Gastroesophageal sphincter (tissue), 4 donors: ENCODE measurements at regions not wholly inside any gene's neighbourhood (a gene's known extent, or its start where the extent isn't known, plus 50 kb on each side); places are given as distances from the start of the nearest gene placed in this dataset.
A peak's percentile ranks its signal among the peaks of the same experiment; 100 is the strongest.

Experiments used
- ATAC-seq: fragments of 150-250 bp; one replicate; pipeline ENCODE4 v1.9.1; 2016; ENCODE audit warnings: mild to moderate bottlenecking, moderate library complexity
- H3K27ac ChIP-seq, 4 donors: fragments of 200-600 bp; sonication (generic) in 3 of 4; 1 replicate in 3 of 4; 2 replicates in 1 of 4; pipeline ENCODE4 v1.5.1; 2016 to 2019
- H3K27me3 ChIP-seq: fragments of 200-600 bp; sonication (generic); one replicate; pipeline ENCODE4 v1.5.1; 2019
- H3K36me3 ChIP-seq, 2 donors: fragments of 200-600 bp; sonication (generic); one replicate each; pipeline ENCODE4 v1.5.1; 2019; ENCODE audit warnings: control low read depth in 1 of 2
- H3K4me1 ChIP-seq, 3 donors: fragments of 200-600 bp; sonication (generic); 1 replicate in 2 of 3; 2 replicates in 1 of 3; pipeline ENCODE4 v1.5.1; 2016 to 2019; ENCODE audit warnings: control low read depth in 2 of 3
- H3K4me3 ChIP-seq, 2 donors: fragments of 200-600 bp; sonication (generic); one replicate each; pipeline ENCODE4 v1.5.1; 2019; ENCODE audit warnings: mild to moderate bottlenecking in 1 of 2, moderate library complexity in 1 of 2
- H3K9me3 ChIP-seq, 3 donors: fragments of 200-600 bp; sonication (generic); one replicate each; pipeline ENCODE4 v1.5.1; 2017 to 2019; ENCODE audit warnings: control low read depth in 2 of 3
- EP300 ChIP-seq: sonication (generic); formaldehyde crosslinking; IDR thresholded peaks from one replicate; pipeline ENCODE4 v1.6.1; 2017; ENCODE audit warnings: antibody characterized with exemption, mild to moderate bottlenecking
- POLR2A ChIP-seq, 2 donors: fragments of 450-650 bp; IDR thresholded peaks; one replicate each; pipeline ENCODE4 v1.6.1; 2017; ENCODE audit warnings: antibody characterized with exemption in 2 of 2, mild to moderate bottlenecking in 2 of 2, moderate library complexity in 1 of 2
- POLR2AphosphoS5 ChIP-seq: sonication (generic); formaldehyde crosslinking; IDR thresholded peaks from one replicate; pipeline ENCODE4 v1.6.1; 2017; ENCODE audit warnings: antibody characterized with exemption
- WGBS, 2 donors: methylation state at CpG; one replicate each; pipeline ENCODE4 v1.1.5; 2018; ENCODE audit warnings: low coverage in 1 of 2; 5-methylcytosine and 5-hydroxymethylcytosine counted together
- TF ChIP-seq, protein P1 (sequence below), 4 experiments: fragments of 200-600 bp in 2 of 4; fragments of 450-650 bp in 2 of 4; sonication (generic) in 1 of 4; IDR thresholded peaks; one replicate each; pipeline ENCODE4 v1.5.1; 2017 to 2019; ENCODE audit warnings: antibody characterized with exemption in 4 of 4, mild to moderate bottlenecking in 2 of 4, moderate library complexity in 2 of 4

DNA sequence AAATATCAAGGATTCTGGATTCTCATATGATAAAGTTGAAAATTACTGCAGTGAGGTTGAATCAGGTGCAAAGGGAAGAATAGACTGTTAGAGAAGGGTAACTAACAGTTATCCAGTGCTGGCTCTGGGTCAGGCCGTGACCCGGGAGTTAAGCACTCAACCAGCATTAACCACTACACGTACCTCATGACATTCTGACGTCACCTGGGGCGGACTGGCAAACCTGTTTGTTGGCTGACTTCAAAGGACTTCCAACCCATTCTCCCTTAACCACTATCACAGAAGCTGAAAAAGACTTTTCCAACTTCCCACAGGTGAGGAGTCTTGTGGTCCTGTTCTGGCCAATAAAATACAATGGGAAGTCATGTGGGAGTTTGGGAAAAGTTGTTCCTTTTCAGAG, 268.9 kb downstream of the ENC1 start:
- Histone ChIP-seq H3K27me3 (no peaks in the 10 kb centered on the region), H3K9me3 (peaks cover 0 to under 1% (median 0%) of the 10 kb centered on the region in 3 donors), H3K27ac (no peak overlapping the region), H3K4me1 (peaks cover 0 to 12% (median 0%) of the 10 kb centered on the region in 3 donors), H3K36me3 (no peaks in the 10 kb centered on the region), H3K4me3 (no peak overlapping the region)
- TF ChIP-seq, protein P1, sequence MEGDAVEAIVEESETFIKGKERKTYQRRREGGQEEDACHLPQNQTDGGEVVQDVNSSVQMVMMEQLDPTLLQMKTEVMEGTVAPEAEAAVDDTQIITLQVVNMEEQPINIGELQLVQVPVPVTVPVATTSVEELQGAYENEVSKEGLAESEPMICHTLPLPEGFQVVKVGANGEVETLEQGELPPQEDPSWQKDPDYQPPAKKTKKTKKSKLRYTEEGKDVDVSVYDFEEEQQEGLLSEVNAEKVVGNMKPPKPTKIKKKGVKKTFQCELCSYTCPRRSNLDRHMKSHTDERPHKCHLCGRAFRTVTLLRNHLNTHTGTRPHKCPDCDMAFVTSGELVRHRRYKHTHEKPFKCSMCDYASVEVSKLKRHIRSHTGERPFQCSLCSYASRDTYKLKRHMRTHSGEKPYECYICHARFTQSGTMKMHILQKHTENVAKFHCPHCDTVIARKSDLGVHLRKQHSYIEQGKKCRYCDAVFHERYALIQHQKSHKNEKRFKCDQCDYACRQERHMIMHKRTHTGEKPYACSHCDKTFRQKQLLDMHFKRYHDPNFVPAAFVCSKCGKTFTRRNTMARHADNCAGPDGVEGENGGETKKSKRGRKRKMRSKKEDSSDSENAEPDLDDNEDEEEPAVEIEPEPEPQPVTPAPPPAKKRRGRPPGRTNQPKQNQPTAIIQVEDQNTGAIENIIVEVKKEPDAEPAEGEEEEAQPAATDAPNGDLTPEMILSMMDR (IDR thresholded peaks at IDR 0.05), result no peak
- TF ChIP-seq POLR2A (IDR thresholded peaks at IDR 0.05), result no peak
- no peak for TF ChIP-seq POLR2AphosphoS5
- TF ChIP-seq EP300, result no peak
- no peak for ATAC-seq
- WGBS, 2 donors, result 98 to 100% methylated on average over 2 to 5 of the region's 5 CpGs

GRCh38 chr5:74370168-74370567, 270.4 kb downstream of the ENC1 start:
- Histone ChIP-seq H3K27ac (no peak overlapping the region), H3K27me3 (no peaks in the 10 kb centered on the region), H3K4me3 (no peak overlapping the region), H3K36me3 (no peaks in the 10 kb centered on the region), H3K4me1 (peaks cover 0 to 12% (median 0%) of the 10 kb centered on the region in 3 donors), H3K9me3 (peaks cover 0 to 13% (median 0%) of the 10 kb centered on the region in 3 donors)
- ATAC-seq, result peak; percentile 50
- WGBS, 2 donors, result 49 to 70% methylated on average over 3 to 4 of the region's 7 CpGs
- TF ChIP-seq POLR2AphosphoS5 (peak; percentile 26), EP300 (no peak)

- WGBS, 2 donors, result 85 to 92% methylated on average over 2 to 6 of the region's 6 CpGs
- TF ChIP-seq EP300 (no peak), POLR2A (IDR thresholded peaks at IDR 0.05) (no peak), POLR2AphosphoS5 (no peak)
- TF ChIP-seq, protein P1 (IDR thresholded peaks at IDR 0.05), result no peak
These were observed 271.4 kb downstream of the ENC1 start for GRCh38 chr5:74369173-74369572.

DNA sequence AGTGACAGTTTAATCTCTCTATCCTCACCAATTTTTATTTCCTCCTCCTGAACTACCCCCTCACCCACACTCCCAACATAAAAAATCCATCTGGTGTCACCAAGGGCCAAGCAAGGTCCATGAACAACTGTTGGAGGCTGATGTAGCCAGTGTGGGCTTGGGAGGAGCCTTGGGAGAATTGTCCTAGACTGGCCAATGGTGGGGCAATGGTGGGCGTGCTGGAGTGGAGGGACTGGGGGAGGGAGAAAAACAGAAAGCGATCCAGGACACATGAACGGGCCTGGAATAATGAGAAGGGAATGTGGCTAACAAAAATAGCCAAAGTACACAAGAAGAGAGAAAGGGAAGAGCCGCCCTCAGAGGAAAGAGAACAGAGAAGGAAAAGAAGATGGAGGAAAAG, 272.6 kb downstream of the ENC1 start:
- Histone ChIP-seq H3K27ac (peak overlapping the region in 3 of 4 donors; percentile 47 to 69 (median 55)), H3K36me3 (no peaks in the 10 kb centered on the region), H3K9me3 (peaks cover 0 to 13% (median 0%) of the 10 kb centered on the region in 3 donors), H3K4me1 (peaks cover 0 to 12% (median 0%) of the 10 kb centered on the region in 3 donors), H3K4me3 (no peak overlapping the region), H3K27me3 (no peaks in the 10 kb centered on the region)
- peak; percentile 68 for ATAC-seq
- TF ChIP-seq POLR2A (IDR thresholded peaks at IDR 0.05) (no peak), POLR2AphosphoS5 (no peak), EP300 (no peak)
- TF ChIP-seq, protein P1 (IDR thresholded peaks at IDR 0.05), result no peak
- 73 to 100% methylated on average over 2 to 3 of the region's 4 CpGs for WGBS, 2 donors

More at GRCh38 chr5:74369173-74369572, 271.4 kb downstream of the ENC1 start:
- H3K4me3 ChIP-seq, result no peak overlapping the region
- peaks cover 0 to 13% (median 0%) of the 10 kb centered on the region in 3 donors for H3K9me3 ChIP-seq
- H3K27me3 ChIP-seq, result no peaks in the 10 kb centered on the region
- H3K4me1 ChIP-seq, result peaks cover 0 to 12% (median 0%) of the 10 kb centered on the region in 3 donors
- ATAC-seq, result no peak
- H3K36me3 ChIP-seq, result no peaks in the 10 kb centered on the region
- peak overlapping the region in 2 of 4 donors; percentile 47 to 55 for H3K27ac ChIP-seq

DNA sequence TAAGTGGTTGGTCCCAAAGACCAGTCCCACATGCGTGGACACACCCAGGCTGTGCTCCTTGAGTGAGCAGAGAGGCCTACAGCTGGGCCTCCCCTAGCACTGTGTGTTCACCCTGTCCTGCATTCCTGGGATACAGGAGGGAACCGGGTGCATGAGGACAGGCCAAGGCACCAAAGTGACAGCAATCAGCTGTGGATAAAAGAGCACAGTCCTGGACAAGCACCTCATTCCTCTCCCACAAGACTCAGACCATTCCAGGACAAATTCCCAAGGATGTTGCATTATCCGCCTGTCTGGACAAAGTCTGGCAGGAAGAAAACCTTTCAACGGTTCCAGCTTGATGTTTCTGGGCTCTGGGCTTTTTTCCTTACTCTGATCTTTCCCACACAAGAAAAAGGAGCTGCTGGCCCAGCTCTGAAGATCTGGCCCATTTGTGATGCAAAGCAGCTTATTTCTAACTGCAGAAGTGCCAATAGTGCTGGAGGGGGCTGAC, 273.2 kb downstream of the ENC1 start:
- TF ChIP-seq POLR2AphosphoS5 (peak; percentile 44), EP300 (no peak), POLR2A (IDR thresholded peaks at IDR 0.05) (no peak)
- Histone ChIP-seq H3K4me1 (peaks cover 0 to 12% (median 0%) of the 10 kb centered on the region in 3 donors), H3K4me3 (no peak overlapping the region), H3K27ac (peak overlapping the region in 3 of 4 donors; percentile 47 to 69 (median 49)), H3K9me3 (peaks cover 0 to 13% (median 0%) of the 10 kb centered on the region in 3 donors), H3K27me3 (no peaks in the 10 kb centered on the region), H3K36me3 (no peaks in the 10 kb centered on the region)
- ATAC-seq, result peak; percentile 66
- WGBS, 2 donors, result 60 to 67% methylated on average over 1 of the region's 4 CpGs

GRCh38 chr5:74365723-74366122, 274.8 kb downstream of the ENC1 start:
- TF ChIP-seq, protein P1 (IDR thresholded peaks at IDR 0.05), result no peak
- TF ChIP-seq POLR2A (IDR thresholded peaks at IDR 0.05) (no peak), EP300 (no peak), POLR2AphosphoS5 (no peak)
- peaks cover 0 to 12% (median 0%) of the 10 kb centered on the region in 3 donors for H3K4me1 ChIP-seq
- H3K9me3 ChIP-seq, result peaks cover 0 to 13% (median 0%) of the 10 kb centered on the region in 3 donors
- no peak overlapping the region for H3K27ac ChIP-seq
- ATAC-seq, result no peak
- no peaks in the 10 kb centered on the region for H3K36me3 ChIP-seq
- 50% methylated on average over 1 of the region's 1 CpG; no CpG with 5 or more reads in 1 of the 2 donors for WGBS, 2 donors
- no peak overlapping the region for H3K4me3 ChIP-seq
- no peaks in the 10 kb centered on the region for H3K27me3 ChIP-seq
